ENCODE measurements at regions not wholly inside any gene's neighbourhood (a gene's known extent, or its start where the extent isn't known, plus 50 kb on each side); places are given as distances from the start of the nearest gene placed in this dataset.
"Not testable (repeated sequence)": the region's sequence is repeated elsewhere in the genome, so short reads cannot be mapped to it uniquely, and the experiment has no call there.

- DNase-seq (ENCODE audit: low spot score), result no peak
These were observed 191.3 kb upstream of the KCNJ3 start for GRCh38 chr2:154507186-154507585.

- DNase-seq (ENCODE audit: low spot score), result no peak
These were observed 179.6 kb upstream of the KCNJ3 start for GRCh38 chr2:154518872-154519271.

GRCh38 chr2:154520951-154521350 lies 177.5 kb upstream of the KCNJ3 start:
- not testable (repeated sequence) for DNase-seq (ENCODE audit: low spot score)

GRCh38 chr2:154526234-154526633 lies 172.3 kb upstream of the KCNJ3 start:
- no peak for DNase-seq (ENCODE audit: low spot score)

GRCh38 chr2:154527962-154528361 lies 170.5 kb upstream of the KCNJ3 start:
- no peak for DNase-seq (ENCODE audit: low spot score)

- no peak for DNase-seq (ENCODE audit: low spot score)
These were observed 166.5 kb upstream of the KCNJ3 start for GRCh38 chr2:154532004-154532403.

- DNase-seq (ENCODE audit: low spot score), result no peak
These were observed 165.7 kb upstream of the KCNJ3 start for GRCh38 chr2:154532763-154533162.

- no peak for DNase-seq (ENCODE audit: low spot score)
These were observed 165.1 kb upstream of the KCNJ3 start for GRCh38 chr2:154533300-154533940.

- no peak for DNase-seq (ENCODE audit: low spot score)
These were observed 161.5 kb upstream of the KCNJ3 start for GRCh38 chr2:154537024-154537423.

GRCh38 chr2:154537843-154538450 lies 160.5 kb upstream of the KCNJ3 start:
- DNase-seq (ENCODE audit: low spot score), result no peak

- no peak for DNase-seq (ENCODE audit: low spot score)
These were observed 152.2 kb upstream of the KCNJ3 start for GRCh38 chr2:154546341-154546740.

- no peak for DNase-seq (ENCODE audit: low spot score)
These were observed 148.6 kb upstream of the KCNJ3 start for GRCh38 chr2:154549869-154550268.

- no peak for DNase-seq (ENCODE audit: low spot score)
These were observed 146.8 kb upstream of the KCNJ3 start for GRCh38 chr2:154551649-154552048.

- DNase-seq (ENCODE audit: low spot score), result no peak
These were observed 144.4 kb upstream of the KCNJ3 start for GRCh38 chr2:154554046-154554445.

GRCh38 chr2:154555710-154556109 lies 142.8 kb upstream of the KCNJ3 start:
- no peak for DNase-seq (ENCODE audit: low spot score)

GRCh38 chr2:154556146-154556545 lies 142.3 kb upstream of the KCNJ3 start:
- DNase-seq (ENCODE audit: low spot score), result no peak

GRCh38 chr2:154556607-154557006 lies 141.9 kb upstream of the KCNJ3 start:
- no peak for DNase-seq (ENCODE audit: low spot score)

GRCh38 chr2:154557906-154558305 lies 140.6 kb upstream of the KCNJ3 start:
- DNase-seq (ENCODE audit: low spot score), result no peak

- DNase-seq (ENCODE audit: low spot score), result no peak
These were observed 133.1 kb upstream of the KCNJ3 start for GRCh38 chr2:154565433-154565832.

- no peak for DNase-seq (ENCODE audit: low spot score)
These were observed 130.1 kb upstream of the KCNJ3 start for GRCh38 chr2:154568413-154568812.

- DNase-seq (ENCODE audit: low spot score), result no peak
These were observed 128.0 kb upstream of the KCNJ3 start for GRCh38 chr2:154570501-154570900.

- DNase-seq (ENCODE audit: low spot score), result not testable (repeated sequence)
These were observed 121.8 kb upstream of the KCNJ3 start for GRCh38 chr2:154576699-154577098.

GRCh38 chr2:154577390-154577789 lies 121.1 kb upstream of the KCNJ3 start:
- no peak for DNase-seq (ENCODE audit: low spot score)

- DNase-seq (ENCODE audit: low spot score), result no peak
These were observed 117.7 kb upstream of the KCNJ3 start for GRCh38 chr2:154580767-154581166.
